AG10803 (cell line): ENCODE measurements at regions not wholly inside any gene's neighbourhood (a gene's known extent, or its start where the extent isn't known, plus 50 kb on each side); places are given as distances from the start of the nearest gene placed in this dataset.

Source experiments
- DNase-seq: peaks from one replicate; pipeline ENCODE4 v3.0.0; 2010; ENCODE audit warnings: low read depth
- H3K4me3 ChIP-seq: 2 replicates; pipeline ENCODE4 v1.5.1; 2011; ENCODE audit warnings: mild to moderate bottlenecking, low read length, control low read depth
- TF ChIP-seq, protein P1 (sequence below): conservative IDR thresholded peaks from 2 replicates; pipeline ENCODE4 v1.5.1; 2011; ENCODE audit warnings: mild to moderate bottlenecking, low read length, control low read depth, inconsistent platforms

DNA sequence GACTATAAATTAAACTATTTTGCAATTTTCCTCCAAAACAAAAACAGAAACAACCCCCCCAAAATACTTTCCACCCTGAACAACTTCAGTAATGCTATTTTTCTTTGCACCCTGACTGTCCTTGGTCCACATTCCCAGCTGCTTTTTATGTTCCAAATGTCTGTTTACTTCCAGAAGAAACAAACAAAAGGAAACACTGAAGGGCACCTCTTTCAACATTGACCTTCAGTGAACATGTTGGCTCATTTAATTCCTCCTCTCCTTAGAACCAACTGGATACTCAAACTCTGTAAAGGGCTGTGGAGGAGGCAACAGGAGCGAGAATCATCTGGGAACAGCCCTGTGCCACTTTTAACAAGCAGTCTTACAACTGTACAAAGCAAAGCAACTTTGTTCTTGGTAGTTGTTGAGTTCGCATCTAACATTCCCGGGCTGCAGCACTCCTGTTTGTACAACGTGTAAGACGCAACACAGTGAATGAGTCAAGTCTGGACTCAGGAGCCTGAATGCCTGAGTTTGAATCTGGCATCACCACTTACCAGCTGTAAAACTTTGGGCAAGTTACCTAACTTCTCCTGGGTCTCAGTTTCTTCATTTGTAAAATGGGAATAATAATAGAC is 111.4 kb upstream of the GATA6 start:
- no peak for DNase-seq
- TF ChIP-seq, protein P1, sequence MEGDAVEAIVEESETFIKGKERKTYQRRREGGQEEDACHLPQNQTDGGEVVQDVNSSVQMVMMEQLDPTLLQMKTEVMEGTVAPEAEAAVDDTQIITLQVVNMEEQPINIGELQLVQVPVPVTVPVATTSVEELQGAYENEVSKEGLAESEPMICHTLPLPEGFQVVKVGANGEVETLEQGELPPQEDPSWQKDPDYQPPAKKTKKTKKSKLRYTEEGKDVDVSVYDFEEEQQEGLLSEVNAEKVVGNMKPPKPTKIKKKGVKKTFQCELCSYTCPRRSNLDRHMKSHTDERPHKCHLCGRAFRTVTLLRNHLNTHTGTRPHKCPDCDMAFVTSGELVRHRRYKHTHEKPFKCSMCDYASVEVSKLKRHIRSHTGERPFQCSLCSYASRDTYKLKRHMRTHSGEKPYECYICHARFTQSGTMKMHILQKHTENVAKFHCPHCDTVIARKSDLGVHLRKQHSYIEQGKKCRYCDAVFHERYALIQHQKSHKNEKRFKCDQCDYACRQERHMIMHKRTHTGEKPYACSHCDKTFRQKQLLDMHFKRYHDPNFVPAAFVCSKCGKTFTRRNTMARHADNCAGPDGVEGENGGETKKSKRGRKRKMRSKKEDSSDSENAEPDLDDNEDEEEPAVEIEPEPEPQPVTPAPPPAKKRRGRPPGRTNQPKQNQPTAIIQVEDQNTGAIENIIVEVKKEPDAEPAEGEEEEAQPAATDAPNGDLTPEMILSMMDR, result no peak
- H3K4me3 ChIP-seq, result no peak overlapping the region

DNA sequence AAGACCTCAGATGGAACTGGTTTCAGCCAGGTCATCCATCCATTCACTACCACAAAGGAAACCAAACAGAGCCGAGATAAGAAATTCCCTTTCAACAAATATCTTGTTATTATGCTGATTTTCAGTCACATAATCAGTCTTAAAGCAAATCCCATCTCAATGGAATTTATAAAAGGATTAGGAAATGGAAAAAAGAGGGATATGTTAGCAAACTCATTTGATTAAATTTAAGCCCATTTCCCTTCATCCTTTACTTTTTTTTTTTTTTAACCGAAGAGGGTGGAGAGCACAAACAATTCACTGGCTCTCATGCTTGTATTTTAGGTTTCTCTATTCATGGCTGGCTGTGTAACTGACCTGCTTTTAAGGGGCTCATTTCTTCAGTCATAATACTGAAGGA is 109.0 kb upstream of the GATA6 start:
- TF ChIP-seq, protein P1, result no peak
- no peak for DNase-seq
- no peak overlapping the region for H3K4me3 ChIP-seq

DNA sequence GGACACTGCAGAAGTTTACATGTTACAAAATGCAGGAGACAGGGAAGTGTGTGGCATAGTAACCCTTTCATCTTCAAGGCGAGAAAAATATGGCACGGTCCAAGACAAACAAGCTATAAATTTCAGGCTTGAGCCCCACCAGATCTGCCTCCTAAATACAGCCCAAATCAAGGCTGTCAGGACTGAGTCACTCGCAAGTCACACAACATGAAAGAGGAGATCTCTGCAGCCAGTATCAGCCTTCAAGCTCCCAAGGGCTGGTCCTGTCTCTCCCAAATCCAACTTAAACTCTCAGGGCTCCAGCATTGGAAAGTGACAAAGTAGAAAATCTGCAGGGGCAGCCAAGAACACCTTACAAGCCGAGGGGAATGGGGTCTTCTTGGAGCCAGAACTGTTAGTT is 106.3 kb upstream of the GATA6 start:
- DNase-seq, result no peak
- TF ChIP-seq, protein P1, result no peak
- H3K4me3 ChIP-seq, result no peak overlapping the region

DNA sequence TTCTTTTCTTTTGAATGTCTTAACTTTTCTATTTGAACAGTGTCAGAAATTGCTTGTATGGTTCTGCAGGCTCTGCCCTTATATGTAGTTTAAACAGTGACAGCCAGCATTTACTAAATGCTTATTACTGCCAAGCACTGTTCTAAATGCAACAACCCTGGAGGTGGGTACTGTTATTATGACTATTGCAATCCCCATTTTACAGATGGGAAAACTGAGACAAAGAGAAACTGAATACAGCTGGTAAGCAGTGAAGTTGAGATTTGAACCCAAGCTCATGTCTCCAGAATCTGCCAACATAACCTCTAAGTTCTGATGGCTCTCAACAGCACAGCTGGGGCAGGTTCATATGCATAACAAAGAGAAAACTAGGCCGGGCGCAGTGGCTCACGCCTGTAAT is 105.7 kb upstream of the GATA6 start:
- TF ChIP-seq, protein P1, result no peak

DNA sequence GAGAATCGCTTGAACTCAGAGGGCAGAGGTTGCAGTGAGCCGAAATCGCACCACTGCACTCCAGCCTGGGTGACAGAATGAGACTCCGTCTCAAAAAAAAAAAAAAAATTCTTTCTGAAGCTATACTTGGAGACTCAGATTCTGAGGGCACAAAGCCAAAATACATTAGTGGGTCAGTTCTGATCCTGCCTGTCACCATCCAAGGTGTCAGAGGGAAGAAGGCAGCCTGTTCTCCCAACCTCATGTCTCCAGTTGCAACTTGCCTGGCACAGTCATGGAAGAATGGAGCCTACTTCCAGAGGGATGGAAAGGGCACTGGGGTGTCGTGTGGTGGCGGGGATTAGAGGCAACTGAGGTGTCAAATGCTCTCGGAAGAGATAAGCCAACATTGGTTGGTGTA is 104.8 kb upstream of the GATA6 start:
- DNase-seq, result no peak
- TF ChIP-seq, protein P1, result no peak
- H3K4me3 ChIP-seq, result no peak overlapping the region

More for the DNA sequence above, 105.7 kb upstream of the GATA6 start:
- H3K4me3 ChIP-seq, result no peak overlapping the region
- DNase-seq, result no peak

DNA sequence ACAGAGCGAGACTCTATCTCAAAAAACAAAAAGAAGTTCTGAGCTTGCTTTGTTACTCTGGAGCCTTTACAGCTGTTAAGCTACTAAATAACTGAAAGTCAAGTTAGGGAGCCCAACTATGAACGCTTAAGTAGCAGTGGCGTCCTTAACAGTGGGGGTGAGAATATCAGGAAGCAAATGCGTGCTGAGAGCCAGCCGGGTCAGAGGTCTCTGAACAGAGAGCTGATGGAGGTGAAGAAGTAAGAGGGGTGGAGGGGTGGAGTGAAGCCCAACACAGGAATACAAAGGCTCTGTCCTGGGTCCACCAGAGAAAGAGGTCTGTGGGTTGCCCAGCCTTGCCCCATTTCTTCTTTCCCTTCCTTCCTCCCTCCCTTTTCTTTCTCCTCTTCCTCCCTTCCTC is 104.1 kb upstream of the GATA6 start:
- DNase-seq, result no peak
- TF ChIP-seq, protein P1, result no peak
- no peak overlapping the region for H3K4me3 ChIP-seq

DNA sequence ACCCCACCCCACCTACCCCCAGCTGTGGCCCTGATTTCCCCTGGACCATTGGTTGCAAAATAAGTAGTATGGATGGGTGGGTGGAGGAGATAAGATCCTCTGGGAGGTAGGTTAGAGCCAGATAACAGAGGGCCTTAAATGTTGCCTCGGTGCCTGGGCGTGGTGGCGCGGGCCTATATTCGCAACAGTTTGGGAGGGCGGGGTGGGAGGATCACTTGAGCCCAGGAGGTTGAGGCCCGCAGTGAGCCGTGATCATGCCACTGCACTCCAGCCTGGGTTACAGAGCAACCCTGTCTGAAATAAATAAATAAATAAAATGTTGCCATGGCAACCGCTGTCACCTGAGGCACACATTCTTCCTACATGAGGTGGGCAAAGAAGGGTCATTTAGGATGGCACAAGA is 103.3 kb upstream of the GATA6 start:
- DNase-seq, result no peak
- TF ChIP-seq, protein P1, result no peak
- no peak overlapping the region for H3K4me3 ChIP-seq
